GM23248 (cell line): ENCODE measurements at regions not wholly inside any gene's neighbourhood (a gene's known extent, or its start where the extent isn't known, plus 50 kb on each side); places are given as distances from the start of the nearest gene placed in this dataset.

ENCODE experiments used
- DNase-seq: peaks from one replicate; pipeline ENCODE4 v3.0.0-alpha.2; 2015
- H2AFZ ChIP-seq: fragments of 200-600 bp; sonication (generic); 2 replicates; pipeline ENCODE4 v1.6.1; 2016; ENCODE audit warnings: antibody characterized with exemption
- H3F3A ChIP-seq: fragments of 200-600 bp; sonication (generic); 2 replicates; pipeline ENCODE4 v1.6.1; 2016; ENCODE audit warnings: mild to moderate bottlenecking, antibody characterized with exemption, mixed run types; ENCODE audit not compliant: insufficient read depth
- H3K27ac ChIP-seq: fragments of 200-600 bp; sonication (generic); 2 replicates; pipeline ENCODE4 v1.5.1; 2016; ENCODE audit warnings: mild to moderate bottlenecking
- H3K27me3 ChIP-seq: fragments of 200-600 bp; sonication (generic); replicated peaks from 2 replicates; pipeline ENCODE4 v1.6.1; 2016; ENCODE audit warnings: mild to moderate bottlenecking; ENCODE audit not compliant: insufficient read depth
- H3K36me3 ChIP-seq: fragments of 200-600 bp; sonication (generic); 2 replicates; pipeline ENCODE4 v1.6.1; 2016; ENCODE audit warnings: low read depth, mild to moderate bottlenecking
- H3K4me1 ChIP-seq: fragments of 200-600 bp; sonication (generic); 2 replicates; pipeline ENCODE4 v1.6.1; 2016; ENCODE audit warnings: mild to moderate bottlenecking; ENCODE audit not compliant: insufficient read depth
- H3K4me2 ChIP-seq: fragments of 200-600 bp; sonication (generic); one replicate; pipeline ENCODE4 v1.6.1; 2016; ENCODE audit warnings: mild to moderate bottlenecking; ENCODE audit not compliant: unreplicated experiment
- H3K4me3 ChIP-seq: fragments of 200-600 bp; sonication (generic); 2 replicates; pipeline ENCODE4 v1.5.1; 2016; ENCODE audit warnings: mild to moderate bottlenecking
- H3K79me2 ChIP-seq: fragments of 200-600 bp; sonication (generic); 2 replicates; pipeline ENCODE4 v1.6.1; 2016; ENCODE audit warnings: mild to moderate bottlenecking; ENCODE audit not compliant: insufficient read depth
- H3K9ac ChIP-seq: fragments of 200-600 bp; sonication (generic); 2 replicates; pipeline ENCODE4 v1.6.1; 2016; ENCODE audit warnings: mild to moderate bottlenecking
- H3K9me2 ChIP-seq: fragments of 200-600 bp; sonication (generic); 2 replicates; pipeline ENCODE4 v1.6.1; 2016; ENCODE audit warnings: mixed run types, mild to moderate bottlenecking, moderate library complexity; ENCODE audit not compliant: insufficient read depth
- H3K9me3 ChIP-seq: fragments of 200-600 bp; sonication (generic); one replicate; pipeline ENCODE4 v1.6.1; 2017; ENCODE audit warnings: low read depth
- H4K20me1 ChIP-seq: fragments of 200-600 bp; sonication (generic); 2 replicates; pipeline ENCODE4 v1.6.0; 2016; ENCODE audit not compliant: insufficient read depth
- EZH2 ChIP-seq: fragments of 200-600 bp; sonication (generic); IDR thresholded peaks from 2 replicates; pipeline ENCODE4 v1.6.1; 2018; ENCODE audit warnings: antibody characterized with exemption, mild to moderate bottlenecking; ENCODE audit not compliant: insufficient read depth, poor library complexity, severe bottlenecking
- EZH2phosphoT487 ChIP-seq: fragments of 200-600 bp; sonication (generic); IDR thresholded peaks from 2 replicates; pipeline ENCODE4 v1.6.1; 2018; ENCODE audit warnings: antibody characterized with exemption, moderate library complexity, mild to moderate bottlenecking, low read depth; ENCODE audit not compliant: insufficient read depth
- WGBS, 2 experiments: methylation state at CpG; one replicate each; pipeline ENCODE4 v1.1.6; 2015 to 2017; ENCODE audit warnings: low lambda C conversion rate in 2 of 2, low coverage in 1 of 2; ENCODE audit errors: missing lambda C conversion rate in 2 of 2; 5-methylcytosine and 5-hydroxymethylcytosine counted together
- in situ Hi-C: fragments of 300-500 bp; cut with MboI; formaldehyde crosslinking; loops from 2 replicates; pipeline ENCODE4 v1.15.0; 2020

GRCh38 chr18:66949419-66949818, 345.5 kb upstream of the CDH19 start:
- no peaks in the 10 kb centered on the region for H3K9me3 ChIP-seq
- 43 to 49% methylated on average over 14 of the region's 14 CpGs for WGBS, 2 experiments
- no peaks in the 10 kb centered on the region for H3K9me2 ChIP-seq
- no peaks in the 10 kb centered on the region for H3K79me2 ChIP-seq
- no peak overlapping the region for H3K4me3 ChIP-seq
- H3K4me2 ChIP-seq, result no peak overlapping the region
- TF ChIP-seq EZH2phosphoT487 (no peak), EZH2 (no peak)
- no peaks in the 10 kb centered on the region for H3K36me3 ChIP-seq
- no peaks in the 10 kb centered on the region for H3F3A ChIP-seq
- H3K9ac ChIP-seq, result no peak overlapping the region
- H3K4me1 ChIP-seq, result no peaks in the 10 kb centered on the region
- no peak overlapping the region for H3K27ac ChIP-seq
- H4K20me1 ChIP-seq, result no peaks in the 10 kb centered on the region
- no peak overlapping the region for H2AFZ ChIP-seq
- in situ Hi-C loops, result no loop called here
- no peak for DNase-seq
- no peaks in the 10 kb centered on the region for H3K27me3 ChIP-seq

GRCh38 chr18:66937546-66937945, 333.7 kb upstream of the CDH19 start:
- in situ Hi-C loops, result no loop called here
- no peak overlapping the region for H2AFZ ChIP-seq
- WGBS, 2 experiments, result 21 to 36% methylated on average over 2 of the region's 2 CpGs

GRCh38 chr18:66931010-66931409, 327.1 kb upstream of the CDH19 start:
- peaks cover 5% of the 10 kb centered on the region for H3K9me3 ChIP-seq
- H3K9me2 ChIP-seq, result no peaks in the 10 kb centered on the region
- no peaks in the 10 kb centered on the region for H3K27me3 ChIP-seq
- no peaks in the 10 kb centered on the region for H3K36me3 ChIP-seq
- H2AFZ ChIP-seq, result no peak overlapping the region
- no peak for DNase-seq
- no peaks in the 10 kb centered on the region for H4K20me1 ChIP-seq
- H3K27ac ChIP-seq, result no peak overlapping the region
- WGBS, 2 experiments, result 54 to 55% methylated on average over 11 of the region's 11 CpGs
- no peaks in the 10 kb centered on the region for H3K4me1 ChIP-seq
- in situ Hi-C loops, result no loop called here
- no peak overlapping the region for H3K4me2 ChIP-seq
- H3K4me3 ChIP-seq, result no peak overlapping the region
- H3K79me2 ChIP-seq, result no peaks in the 10 kb centered on the region
- H3K9ac ChIP-seq, result no peak overlapping the region
- H3F3A ChIP-seq, result no peaks in the 10 kb centered on the region
- TF ChIP-seq EZH2phosphoT487 (no peak), EZH2 (no peak)

More at GRCh38 chr18:66937546-66937945, 333.7 kb upstream of the CDH19 start:
- H3K79me2 ChIP-seq, result no peaks in the 10 kb centered on the region
- H3K9me3 ChIP-seq, result no peaks in the 10 kb centered on the region
- no peak overlapping the region for H3K4me2 ChIP-seq
- H3F3A ChIP-seq, result no peaks in the 10 kb centered on the region
- H3K4me3 ChIP-seq, result no peak overlapping the region
- H3K27ac ChIP-seq, result no peak overlapping the region
- no peaks in the 10 kb centered on the region for H3K27me3 ChIP-seq
- no peaks in the 10 kb centered on the region for H3K4me1 ChIP-seq
- no peaks in the 10 kb centered on the region for H3K9me2 ChIP-seq
- no peak for TF ChIP-seq EZH2phosphoT487
- TF ChIP-seq EZH2, result no peak
- no peak for DNase-seq
- no peak overlapping the region for H3K9ac ChIP-seq
- H4K20me1 ChIP-seq, result no peaks in the 10 kb centered on the region
- no peaks in the 10 kb centered on the region for H3K36me3 ChIP-seq

GRCh38 chr18:66916834-66917233, 312.9 kb upstream of the CDH19 start:
- Histone ChIP-seq H3K9ac (no peak overlapping the region), H3K27ac (no peak overlapping the region), H4K20me1 (no peaks in the 10 kb centered on the region), H3K9me3 (no peaks in the 10 kb centered on the region), H3F3A (no peaks in the 10 kb centered on the region), H3K9me2 (no peaks in the 10 kb centered on the region), H3K4me3 (no peak overlapping the region), H3K27me3 (no peaks in the 10 kb centered on the region), H3K4me2 (no peak overlapping the region), H2AFZ (no peak overlapping the region), H3K79me2 (no peaks in the 10 kb centered on the region), H3K4me1 (no peaks in the 10 kb centered on the region), H3K36me3 (no peaks in the 10 kb centered on the region)
- TF ChIP-seq EZH2phosphoT487 (no peak), EZH2 (no peak)
- no peak for DNase-seq
- in situ Hi-C loops, result no loop called here

- Histone ChIP-seq H4K20me1 (no peaks in the 10 kb centered on the region), H3K9ac (no peak overlapping the region), H3K36me3 (no peaks in the 10 kb centered on the region), H3F3A (no peaks in the 10 kb centered on the region), H3K9me3 (no peaks in the 10 kb centered on the region), H3K4me2 (no peak overlapping the region), H3K27ac (no peak overlapping the region), H3K27me3 (no peaks in the 10 kb centered on the region), H3K4me3 (no peak overlapping the region), H3K4me1 (no peaks in the 10 kb centered on the region), H2AFZ (no peak overlapping the region), H3K9me2 (no peaks in the 10 kb centered on the region), H3K79me2 (no peaks in the 10 kb centered on the region)
- in situ Hi-C loops, result no loop called here
- no peak for DNase-seq
- TF ChIP-seq EZH2 (no peak), EZH2phosphoT487 (no peak)
These were observed 296.9 kb upstream of the CDH19 start for GRCh38 chr18:66900837-66901236.
